ENCODE measurements at regions not wholly inside any gene's neighbourhood (a gene's known extent, or its start where the extent isn't known, plus 50 kb on each side); places are given as distances from the start of the nearest gene placed in this dataset.

- no peak for TF ChIP-seq CTCF (IDR thresholded peaks at IDR 0.05; ENCODE audit: borderline replicate concordance, extremely low read depth, low read length, poor library complexity, severe bottlenecking)
- no peak for TF ChIP-seq EZH2 (IDR thresholded peaks at IDR 0.05; ENCODE audit: borderline replicate concordance, low read depth, low read length, severe bottlenecking)
Measured at GRCh38 chr15:95227235-95227634, 995.9 kb downstream of the MCTP2 start.
